ENCODE measurements at regions not wholly inside any gene's neighbourhood (a gene's known extent, or its start where the extent isn't known, plus 50 kb on each side); places are given as distances from the start of the nearest gene placed in this dataset.

DNA sequence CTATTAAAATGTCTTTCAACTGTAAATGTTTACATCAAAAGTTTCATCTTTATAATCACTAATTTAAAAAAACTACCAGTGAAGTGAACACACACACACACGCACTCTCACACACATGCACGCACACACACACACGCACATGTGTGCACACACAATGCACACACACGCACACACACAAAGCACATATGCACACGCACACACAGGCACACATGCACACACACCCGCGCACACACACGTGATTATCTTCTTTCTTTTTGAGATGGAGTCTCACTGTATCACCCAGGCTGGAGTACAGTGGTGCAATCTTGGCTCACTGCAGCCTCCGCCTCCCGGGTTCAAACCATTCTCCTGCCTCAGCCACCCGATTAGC is 80.0 kb upstream of the FRMD1 start:
- TF ChIP-seq POLR2A (IDR thresholded peaks at IDR 0.05): no peak
- TF ChIP-seq, protein P1, sequence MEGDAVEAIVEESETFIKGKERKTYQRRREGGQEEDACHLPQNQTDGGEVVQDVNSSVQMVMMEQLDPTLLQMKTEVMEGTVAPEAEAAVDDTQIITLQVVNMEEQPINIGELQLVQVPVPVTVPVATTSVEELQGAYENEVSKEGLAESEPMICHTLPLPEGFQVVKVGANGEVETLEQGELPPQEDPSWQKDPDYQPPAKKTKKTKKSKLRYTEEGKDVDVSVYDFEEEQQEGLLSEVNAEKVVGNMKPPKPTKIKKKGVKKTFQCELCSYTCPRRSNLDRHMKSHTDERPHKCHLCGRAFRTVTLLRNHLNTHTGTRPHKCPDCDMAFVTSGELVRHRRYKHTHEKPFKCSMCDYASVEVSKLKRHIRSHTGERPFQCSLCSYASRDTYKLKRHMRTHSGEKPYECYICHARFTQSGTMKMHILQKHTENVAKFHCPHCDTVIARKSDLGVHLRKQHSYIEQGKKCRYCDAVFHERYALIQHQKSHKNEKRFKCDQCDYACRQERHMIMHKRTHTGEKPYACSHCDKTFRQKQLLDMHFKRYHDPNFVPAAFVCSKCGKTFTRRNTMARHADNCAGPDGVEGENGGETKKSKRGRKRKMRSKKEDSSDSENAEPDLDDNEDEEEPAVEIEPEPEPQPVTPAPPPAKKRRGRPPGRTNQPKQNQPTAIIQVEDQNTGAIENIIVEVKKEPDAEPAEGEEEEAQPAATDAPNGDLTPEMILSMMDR (IDR thresholded peaks at IDR 0.05): no peak

Data from ovary (tissue), 3 donors.